HEK293T (cell line): ENCODE measurements at regions not wholly inside any gene's neighbourhood (a gene's known extent, or its start where the extent isn't known, plus 50 kb on each side); places are given as distances from the start of the nearest gene placed in this dataset.

Experiments used
- CTCF ChIA-PET: fragments of 350-600 bp; formaldehyde crosslinking; extraction: SDS; loops from one replicate; lab custom pipeline; 2021; ENCODE audit warnings: antibody characterized with exemption, inconsistent platforms; lab: Yijun Ruan, JAX
- POLR2A ChIA-PET: fragments of 350-600 bp; formaldehyde crosslinking; extraction: SDS; loops from one replicate; lab custom pipeline; 2020; ENCODE audit warnings: antibody characterized with exemption, inconsistent platforms; lab: Yijun Ruan, JAX
- DNase-seq: peaks from one replicate; pipeline ENCODE4 v3.0.0; 2012; ENCODE audit warnings: mixed read lengths; ENCODE audit errors: extremely low spot score
- ARNT ChIP-seq: fragments of 450-650 bp; IDR thresholded peaks from 2 replicates; pipeline ENCODE4 v1.6.1; 2017; ENCODE audit warnings: mild to moderate bottlenecking
- BHLHE40 ChIP-seq: fragments of 450-650 bp; IDR thresholded peaks from 2 replicates; pipeline ENCODE4 v1.6.1; 2016; ENCODE audit warnings: mild to moderate bottlenecking, moderate library complexity, borderline replicate concordance
- CTBP1 ChIP-seq: fragments of 450-650 bp; IDR thresholded peaks from 2 replicates; pipeline ENCODE4 v1.6.1; 2016; ENCODE audit warnings: borderline replicate concordance
- ELF4 ChIP-seq: fragments of 450-650 bp; IDR thresholded peaks from 2 replicates; pipeline ENCODE4 v1.6.1; 2017; ENCODE audit warnings: antibody characterized with exemption
- FOXA1 ChIP-seq: fragments of 450-650 bp; IDR thresholded peaks from 2 replicates; pipeline ENCODE4 v1.6.1; 2016; ENCODE audit warnings: mild to moderate bottlenecking
- FOXK2 ChIP-seq: fragments of 450-650 bp; IDR thresholded peaks from 2 replicates; pipeline ENCODE4 v1.6.1; 2016; ENCODE audit warnings: mild to moderate bottlenecking
- FOXM1 ChIP-seq: fragments of 450-650 bp; IDR thresholded peaks from 2 replicates; pipeline ENCODE4 v1.6.1; 2017; ENCODE audit warnings: mild to moderate bottlenecking, borderline replicate concordance
- HDGF ChIP-seq: fragments of 450-650 bp; IDR thresholded peaks from 2 replicates; pipeline ENCODE4 v1.6.1; 2017; ENCODE audit warnings: antibody characterized with exemption, borderline replicate concordance
- L3MBTL2 ChIP-seq: fragments of 450-650 bp; conservative IDR thresholded peaks from 2 replicates; pipeline ENCODE4 v1.6.1; 2016; ENCODE audit warnings: mild to moderate bottlenecking
- LEF1 ChIP-seq: fragments of 450-650 bp; IDR thresholded peaks from 2 replicates; pipeline ENCODE4 v1.6.1; 2017; ENCODE audit warnings: mild to moderate bottlenecking, borderline replicate concordance
- NFRKB ChIP-seq: fragments of 450-650 bp; IDR thresholded peaks from 2 replicates; pipeline ENCODE4 v1.6.1; 2016; ENCODE audit warnings: mild to moderate bottlenecking, moderate library complexity
- SP1 ChIP-seq: fragments of 450-650 bp; IDR thresholded peaks from 2 replicates; pipeline ENCODE4 v1.6.1; 2017
- SUZ12 ChIP-seq: fragments of 450-650 bp; IDR thresholded peaks from 2 replicates; pipeline ENCODE4 v1.6.1; 2016; ENCODE audit warnings: mild to moderate bottlenecking
- TARDBP ChIP-seq: fragments of 450-650 bp; IDR thresholded peaks from 2 replicates; pipeline ENCODE4 v1.6.1; 2016
- ZNF384 ChIP-seq: fragments of 450-650 bp; IDR thresholded peaks from 2 replicates; pipeline ENCODE4 v1.6.1; 2016
- TF ChIP-seq, protein P1 (sequence below): fragments of 450-650 bp; IDR thresholded peaks from 2 replicates; pipeline ENCODE4 v1.6.1; 2016

- TF ChIP-seq CTBP1 (no peak), LEF1 (no peak), NFRKB (no peak), L3MBTL2 (no peak)
- POLR2A ChIA-PET, result no interaction called here
- CTCF ChIA-PET, result interaction anchor here (0.5 kb wide), 1 partner anchor 190 kb away, joined by 3 read pairs; no protein-coding TSS in a partner anchor
- DNase-seq, result no peak
Measured at GRCh38 chr13:91187522-91187921, 160.0 kb upstream of the MIR17HG start.

DNA sequence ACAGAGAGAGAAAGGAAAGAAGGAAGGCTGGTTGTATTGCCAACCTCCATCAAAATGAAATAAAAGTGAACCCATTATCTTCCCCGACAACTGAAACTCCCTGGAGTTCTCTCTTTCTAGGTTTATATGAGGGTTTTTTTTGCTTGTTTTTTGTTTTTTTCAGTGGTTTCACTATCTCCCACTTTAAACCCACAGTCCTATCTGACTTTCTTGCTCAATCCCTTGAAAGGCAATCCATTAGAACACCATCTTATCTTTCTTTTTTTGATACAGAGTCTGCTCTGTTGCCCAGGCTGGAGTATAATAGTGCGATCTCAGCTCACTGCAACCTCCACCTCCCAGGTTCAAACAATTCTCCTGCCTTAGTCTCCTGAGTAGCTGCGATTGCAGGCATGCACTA lies 158.0 kb upstream of the MIR17HG start:
- ChIA-PET CTCF (interaction anchor here (0.7 kb wide), 1 partner anchor 112 kb away, joined by 3 read pairs; no protein-coding TSS in a partner anchor), POLR2A (no interaction called here)
- TF ChIP-seq LEF1, result no peak
- no peak for TF ChIP-seq TARDBP
- no peak for TF ChIP-seq ELF4
- TF ChIP-seq HDGF, result no peak
- TF ChIP-seq FOXM1, result no peak
- TF ChIP-seq CTBP1, result no peak
- TF ChIP-seq ZNF384, result no peak
- no peak for TF ChIP-seq FOXK2
- TF ChIP-seq, protein P1, sequence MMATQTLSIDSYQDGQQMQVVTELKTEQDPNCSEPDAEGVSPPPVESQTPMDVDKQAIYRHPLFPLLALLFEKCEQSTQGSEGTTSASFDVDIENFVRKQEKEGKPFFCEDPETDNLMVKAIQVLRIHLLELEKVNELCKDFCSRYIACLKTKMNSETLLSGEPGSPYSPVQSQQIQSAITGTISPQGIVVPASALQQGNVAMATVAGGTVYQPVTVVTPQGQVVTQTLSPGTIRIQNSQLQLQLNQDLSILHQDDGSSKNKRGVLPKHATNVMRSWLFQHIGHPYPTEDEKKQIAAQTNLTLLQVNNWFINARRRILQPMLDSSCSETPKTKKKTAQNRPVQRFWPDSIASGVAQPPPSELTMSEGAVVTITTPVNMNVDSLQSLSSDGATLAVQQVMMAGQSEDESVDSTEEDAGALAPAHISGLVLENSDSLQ, result no peak
- no peak for TF ChIP-seq FOXA1
- TF ChIP-seq BHLHE40, result no peak
- TF ChIP-seq ARNT, result no peak
- no peak for TF ChIP-seq NFRKB
- no peak for TF ChIP-seq SUZ12
- TF ChIP-seq SP1, result no peak
- no peak for TF ChIP-seq L3MBTL2
- no peak for DNase-seq

- ChIA-PET CTCF (interaction anchor here (1.7 to 2.4 kb wide), 2 partner anchors 9 to 10 kb away, joined by 5 to 8 read pairs; no protein-coding TSS in a partner anchor), POLR2A (no interaction called here)
- no peak for DNase-seq
- TF ChIP-seq SP1, result no peak
- TF ChIP-seq NFRKB, result no peak
- no peak for TF ChIP-seq TARDBP
- TF ChIP-seq LEF1, result no peak
- no peak for TF ChIP-seq ARNT
- TF ChIP-seq, protein P1, result no peak
- no peak for TF ChIP-seq FOXM1
- TF ChIP-seq FOXK2, result no peak
- no peak for TF ChIP-seq HDGF
- TF ChIP-seq CTBP1, result no peak
- TF ChIP-seq BHLHE40, result no peak
- TF ChIP-seq ZNF384, result no peak
- TF ChIP-seq FOXA1, result no peak
- no peak for TF ChIP-seq ELF4
- TF ChIP-seq SUZ12, result no peak
- TF ChIP-seq L3MBTL2, result no peak
Measured at GRCh38 chr13:91193358-91193757, 154.1 kb upstream of the MIR17HG start.

DNA sequence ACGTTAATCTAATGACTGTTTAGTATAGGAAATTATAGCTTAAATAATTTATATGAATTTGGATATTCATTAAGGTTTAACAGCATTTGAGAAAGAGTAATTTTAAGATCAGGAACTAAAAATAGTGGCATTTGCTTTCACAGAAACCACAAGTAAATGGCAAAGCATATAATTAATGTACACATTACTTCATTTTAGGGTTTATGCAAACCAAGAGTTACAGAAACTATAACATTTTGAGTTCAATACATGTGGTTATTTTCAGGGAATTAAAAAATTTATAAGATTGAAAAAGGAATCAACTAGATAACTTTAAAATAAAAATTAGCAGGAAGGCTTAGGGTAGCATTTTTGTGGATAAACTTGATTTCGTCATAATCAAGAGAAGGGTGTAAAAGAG lies 151.7 kb upstream of the MIR17HG start:
- TF ChIP-seq ELF4, result no peak
- TF ChIP-seq SP1, result no peak
- TF ChIP-seq ZNF384, result no peak
- TF ChIP-seq BHLHE40, result no peak
- TF ChIP-seq NFRKB, result no peak
- TF ChIP-seq LEF1, result no peak
- TF ChIP-seq FOXK2, result no peak
- no peak for TF ChIP-seq TARDBP
- TF ChIP-seq ARNT, result no peak
- no peak for TF ChIP-seq L3MBTL2
- TF ChIP-seq HDGF, result no peak
- TF ChIP-seq SUZ12, result no peak
- no peak for TF ChIP-seq FOXA1
- no peak for DNase-seq
- POLR2A ChIA-PET, result no interaction called here
- CTCF ChIA-PET, result no interaction called here

- TF ChIP-seq TARDBP (no peak), FOXA1 (no peak), CTBP1 (no peak), SUZ12 (no peak), SP1 (no peak), NFRKB (no peak), ZNF384 (no peak), HDGF (no peak)
- TF ChIP-seq, protein P1, result no peak
- ChIA-PET CTCF (interaction anchor here (0.7 kb wide), 1 partner anchor 23 kb away, joined by 4 read pairs; no protein-coding TSS in a partner anchor), POLR2A (no interaction called here)
- no peak for DNase-seq
Measured at GRCh38 chr13:91196958-91197357, 150.5 kb upstream of the MIR17HG start.

DNA sequence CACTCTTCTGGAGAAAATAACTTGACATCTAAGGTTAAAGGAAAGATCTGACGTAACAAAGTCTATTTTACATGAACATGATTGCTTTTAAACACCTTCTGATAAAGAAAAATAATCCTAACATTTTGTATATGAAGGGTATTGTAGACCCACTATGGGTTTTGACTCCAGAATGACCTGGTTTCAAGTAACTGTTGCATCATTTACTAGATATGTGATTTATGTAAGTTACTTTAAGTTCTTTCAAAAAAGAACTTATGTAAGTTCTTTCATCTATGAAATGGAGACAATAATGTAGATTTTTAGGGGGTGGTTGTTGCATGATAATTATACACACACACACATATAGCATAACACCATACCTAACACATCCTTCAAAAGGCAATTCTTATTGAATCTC lies 147.6 kb upstream of the MIR17HG start:
- DNase-seq, result no peak
- TF ChIP-seq BHLHE40, result no peak
- no peak for TF ChIP-seq HDGF
- no peak for TF ChIP-seq ARNT
- TF ChIP-seq SUZ12, result no peak
- no peak for TF ChIP-seq TARDBP
- TF ChIP-seq FOXA1, result no peak
- ChIA-PET CTCF (no interaction called here), POLR2A (no interaction called here)
